Fibroblast of lung (primary cell): ENCODE measurements at regions not wholly inside any gene's neighbourhood (a gene's known extent, or its start where the extent isn't known, plus 50 kb on each side); places are given as distances from the start of the nearest gene placed in this dataset.
"Not testable (repeated sequence)": the region's sequence is repeated elsewhere in the genome, so short reads cannot be mapped to it uniquely, and the experiment has no call there.

Source experiments
- CTCF ChIP-seq, 2 donors: IDR thresholded peaks in 1 of 2; conservative IDR thresholded peaks in 1 of 2; 1 replicate in 1 of 2; 2 replicates in 1 of 2; pipeline ENCODE4 v1.5.1; 2011 to 2012; ENCODE audit warnings: low read length in 2 of 2, control low read depth in 1 of 2, inconsistent platforms in 1 of 2, low read depth in 1 of 2, mild to moderate bottlenecking in 1 of 2
- EZH2 ChIP-seq: IDR thresholded peaks from 2 replicates; pipeline ENCODE4 v1.5.1; 2012; ENCODE audit warnings: low read length, control low read depth, mild to moderate bottlenecking; ENCODE audit errors: missing control alignments

GRCh38 chr6:98416497-98417158 lies 417.7 kb upstream of the POU3F2 start:
- not testable (repeated sequence) for TF ChIP-seq CTCF (conservative IDR thresholded peaks at IDR 0.05 in 1 of 2, IDR thresholded peaks at IDR 0.05 in 1 of 2; ENCODE audit: low read depth in 1 of 2, low read length in 2 of 2); EZH2
